ENCODE measurements at regions not wholly inside any gene's neighbourhood (a gene's known extent, or its start where the extent isn't known, plus 50 kb on each side); places are given as distances from the start of the nearest gene placed in this dataset.
"Not testable (repeated sequence)": the region's sequence is repeated elsewhere in the genome, so short reads cannot be mapped to it uniquely, and the experiment has no call there.

GRCh38 chr11:13218685-13219084 lies 58.9 kb upstream of the BMAL1 start:
- TF ChIP-seq POLR2A (IDR thresholded peaks at IDR 0.05; ENCODE audit: low read length); GATA1 (IDR thresholded peaks at IDR 0.05; ENCODE audit: low read depth, low read length): not testable (repeated sequence)

All from erythroblast (primary cell).